Lower leg skin (tissue), 3 donors: ENCODE measurements at regions not wholly inside any gene's neighbourhood (a gene's known extent, or its start where the extent isn't known, plus 50 kb on each side); places are given as distances from the start of the nearest gene placed in this dataset.

Experiments
- POLR2A ChIP-seq, 2 donors: fragments of 450-650 bp; IDR thresholded peaks; one replicate each; pipeline ENCODE4 v1.6.1; 2016 to 2017; ENCODE audit warnings: antibody characterized with exemption in 2 of 2, mild to moderate bottlenecking in 1 of 2, moderate library complexity in 1 of 2
- TF ChIP-seq, protein P1 (sequence below), 3 donors: fragments of 450-650 bp; IDR thresholded peaks; one replicate each; pipeline ENCODE4 v1.5.1; 2016; ENCODE audit warnings: antibody characterized with exemption in 3 of 3, mild to moderate bottlenecking in 3 of 3, moderate library complexity in 2 of 3

DNA sequence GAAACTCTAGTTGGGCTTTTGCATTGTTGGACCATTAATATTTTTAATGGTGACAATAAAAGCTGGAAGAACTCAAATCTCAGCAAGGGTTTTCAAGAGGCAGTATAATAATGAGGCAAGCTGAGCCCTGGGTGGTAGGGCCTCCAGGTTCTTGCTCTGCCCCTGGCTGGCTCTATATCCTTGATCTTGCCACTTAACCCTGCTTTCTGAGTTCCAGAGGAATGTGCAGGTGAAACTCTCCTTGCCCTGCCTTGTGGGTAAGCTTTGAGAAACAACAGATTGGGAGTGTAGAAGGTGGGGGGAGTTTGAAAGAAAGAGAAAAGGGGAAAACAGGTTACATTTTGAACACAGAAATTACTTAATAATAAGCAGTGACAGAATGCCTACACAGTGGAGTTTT lies 103.3 kb upstream of the MAP4K3 start:
- TF ChIP-seq, protein P1, sequence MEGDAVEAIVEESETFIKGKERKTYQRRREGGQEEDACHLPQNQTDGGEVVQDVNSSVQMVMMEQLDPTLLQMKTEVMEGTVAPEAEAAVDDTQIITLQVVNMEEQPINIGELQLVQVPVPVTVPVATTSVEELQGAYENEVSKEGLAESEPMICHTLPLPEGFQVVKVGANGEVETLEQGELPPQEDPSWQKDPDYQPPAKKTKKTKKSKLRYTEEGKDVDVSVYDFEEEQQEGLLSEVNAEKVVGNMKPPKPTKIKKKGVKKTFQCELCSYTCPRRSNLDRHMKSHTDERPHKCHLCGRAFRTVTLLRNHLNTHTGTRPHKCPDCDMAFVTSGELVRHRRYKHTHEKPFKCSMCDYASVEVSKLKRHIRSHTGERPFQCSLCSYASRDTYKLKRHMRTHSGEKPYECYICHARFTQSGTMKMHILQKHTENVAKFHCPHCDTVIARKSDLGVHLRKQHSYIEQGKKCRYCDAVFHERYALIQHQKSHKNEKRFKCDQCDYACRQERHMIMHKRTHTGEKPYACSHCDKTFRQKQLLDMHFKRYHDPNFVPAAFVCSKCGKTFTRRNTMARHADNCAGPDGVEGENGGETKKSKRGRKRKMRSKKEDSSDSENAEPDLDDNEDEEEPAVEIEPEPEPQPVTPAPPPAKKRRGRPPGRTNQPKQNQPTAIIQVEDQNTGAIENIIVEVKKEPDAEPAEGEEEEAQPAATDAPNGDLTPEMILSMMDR (IDR thresholded peaks at IDR 0.05): no peak
- TF ChIP-seq POLR2A (IDR thresholded peaks at IDR 0.05): no peak
